ENCODE measurements at regions not wholly inside any gene's neighbourhood (a gene's known extent, or its start where the extent isn't known, plus 50 kb on each side); places are given as distances from the start of the nearest gene placed in this dataset.
"Not testable (repeated sequence)": the region's sequence is repeated elsewhere in the genome, so short reads cannot be mapped to it uniquely, and the experiment has no call there.

DNA sequence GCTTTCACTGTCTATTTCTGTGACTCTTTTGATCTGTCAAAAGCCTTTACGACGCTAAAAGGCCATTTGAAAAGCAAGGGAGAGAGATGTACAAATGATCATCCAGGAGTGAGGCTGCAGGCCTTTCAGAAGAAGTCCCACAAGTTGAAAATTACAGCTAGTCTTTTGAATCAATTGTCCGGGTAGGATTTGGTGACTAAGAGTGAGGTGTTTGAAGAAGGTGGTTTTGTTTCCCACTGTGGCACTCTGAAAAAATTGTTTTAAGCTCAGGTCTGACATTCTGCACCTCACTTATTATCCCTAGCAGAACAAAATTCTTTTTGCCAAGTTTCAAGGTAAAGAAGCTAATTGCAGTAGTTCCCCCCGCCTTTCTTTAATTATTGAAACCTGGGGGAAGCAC lies 50.8 kb upstream of the TMEM108 start:
- no peak for DNase-seq (ENCODE audit: low read depth)

DNA sequence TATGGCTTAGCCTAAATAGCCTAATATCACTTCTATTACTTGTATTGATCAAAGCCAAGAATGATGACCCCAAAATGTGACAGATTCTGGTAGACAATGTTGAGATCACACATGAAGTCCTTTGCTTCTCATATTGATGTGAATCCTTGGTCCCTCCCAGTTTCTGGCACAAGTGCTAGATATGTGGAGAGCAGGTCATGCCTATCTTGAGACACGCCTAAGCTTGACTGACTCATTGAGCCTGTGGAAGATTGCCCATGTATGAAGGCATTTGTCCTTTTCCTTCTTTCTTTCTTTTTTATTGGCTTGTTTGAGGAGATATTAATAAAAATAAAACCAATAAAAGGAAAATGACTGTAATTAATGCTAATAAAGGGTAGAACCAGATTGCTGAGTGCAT lies 54.0 kb upstream of the TMEM108 start:
- DNase-seq (ENCODE audit: low read depth), result no peak

DNA sequence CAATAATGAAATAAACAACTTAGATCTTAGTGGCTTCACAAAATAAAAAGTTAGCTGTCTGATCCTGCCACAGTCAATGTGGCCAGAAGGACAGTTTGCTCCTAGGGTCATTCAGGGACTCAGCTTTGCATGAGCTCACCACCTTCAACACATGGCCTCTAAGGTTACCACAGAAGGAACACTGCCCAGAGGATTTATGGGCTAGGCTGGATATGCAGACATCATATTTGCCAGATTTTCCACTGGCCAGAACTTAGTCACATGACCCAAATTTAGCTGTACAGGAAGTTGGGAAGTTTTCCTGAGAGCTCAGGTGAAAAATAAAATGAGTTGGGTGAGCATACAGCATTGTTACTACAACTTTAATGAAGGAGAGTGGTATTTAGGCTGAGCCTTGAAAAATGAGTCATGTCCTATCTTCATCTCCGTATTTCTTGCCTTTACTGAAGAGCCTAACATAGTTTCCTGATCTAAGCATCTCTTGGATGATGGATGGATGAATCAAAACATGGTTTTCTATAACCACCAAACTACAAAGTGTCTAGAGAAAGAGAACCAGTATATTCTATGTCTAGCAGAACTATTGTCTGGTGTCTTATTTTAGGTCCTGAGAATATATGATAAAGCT lies 54.9 kb upstream of the TMEM108 start:
- no peak for DNase-seq (ENCODE audit: low read depth)

DNA sequence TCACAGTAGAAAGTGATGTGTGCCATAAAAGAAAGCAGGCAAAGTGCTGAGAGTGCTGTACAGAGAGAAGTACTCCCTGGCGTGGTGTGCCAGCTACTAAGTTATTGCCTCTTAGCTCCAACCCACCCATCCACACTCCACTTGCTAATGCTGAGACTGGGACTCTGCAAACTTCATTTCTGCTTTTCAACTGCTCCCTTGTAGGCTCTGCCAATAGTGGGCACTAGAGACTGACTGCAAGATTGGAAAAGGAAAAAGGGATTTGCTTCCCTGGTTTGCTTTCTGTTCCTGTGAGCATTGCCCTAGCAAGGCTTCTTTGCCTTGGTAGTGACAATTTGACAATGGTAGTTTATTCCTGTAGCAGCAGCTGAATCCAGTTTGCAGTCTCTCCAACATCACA lies 56.5 kb upstream of the TMEM108 start:
- DNase-seq (ENCODE audit: low read depth), result no peak

DNA sequence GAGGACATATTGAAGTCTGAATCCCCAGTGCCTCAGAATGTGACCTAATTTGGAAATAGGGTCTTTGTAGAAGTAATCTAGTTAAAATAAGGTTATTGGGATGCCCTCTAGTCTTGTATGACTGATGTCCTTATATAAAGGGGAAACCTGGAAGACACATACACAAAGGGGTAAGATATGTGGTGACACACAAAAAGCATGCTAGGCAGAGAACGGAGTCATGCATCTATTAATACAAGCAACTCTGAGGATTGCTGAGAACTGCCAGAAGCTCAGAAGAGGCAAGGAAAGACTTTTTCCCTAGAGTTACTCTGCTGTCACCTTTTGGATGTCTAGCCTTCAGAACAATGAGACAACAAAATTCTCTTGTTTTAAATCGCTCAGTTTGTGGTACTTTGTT lies 58.1 kb upstream of the TMEM108 start:
- no peak for DNase-seq (ENCODE audit: low read depth)

DNA sequence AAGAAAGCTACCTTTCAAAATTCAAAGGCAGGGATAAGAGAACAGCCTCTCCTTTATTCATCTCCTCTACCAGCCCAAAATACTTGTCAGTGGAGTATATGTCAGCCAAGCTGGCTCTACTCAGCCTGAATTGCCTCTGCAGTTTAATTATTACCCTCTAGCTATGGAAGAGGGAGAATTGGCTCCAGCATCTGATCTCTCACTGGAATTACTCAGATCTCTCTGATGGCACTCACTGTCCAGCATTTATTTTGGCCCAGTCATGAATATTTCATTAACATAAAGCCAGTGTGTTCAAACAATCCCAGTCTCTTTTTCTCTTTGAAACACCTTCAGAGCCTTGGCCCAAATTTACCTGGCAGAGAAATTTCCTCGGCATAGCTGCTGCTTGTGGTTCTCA lies 58.6 kb upstream of the TMEM108 start:
- no peak for DNase-seq (ENCODE audit: low read depth)

DNA sequence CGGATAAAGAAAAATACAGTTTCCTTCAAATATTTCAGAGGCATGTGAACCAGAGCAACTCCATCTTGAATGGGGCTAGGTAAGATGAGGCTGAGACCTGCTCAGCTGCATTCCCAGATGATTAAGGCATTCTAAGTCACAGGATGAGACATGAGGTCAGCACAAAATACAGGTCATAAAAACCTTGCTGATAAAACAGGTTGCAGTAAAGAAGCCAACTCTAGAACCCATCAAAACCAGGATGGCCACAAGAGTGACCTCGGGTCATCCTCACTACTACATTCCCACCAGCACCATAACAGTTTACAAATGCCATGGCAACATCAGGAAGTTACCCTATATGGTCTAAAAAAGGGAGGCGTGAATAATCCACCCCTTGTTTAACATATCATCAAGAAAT lies 59.2 kb upstream of the TMEM108 start:
- not testable (repeated sequence) for DNase-seq (ENCODE audit: low read depth)

DNA sequence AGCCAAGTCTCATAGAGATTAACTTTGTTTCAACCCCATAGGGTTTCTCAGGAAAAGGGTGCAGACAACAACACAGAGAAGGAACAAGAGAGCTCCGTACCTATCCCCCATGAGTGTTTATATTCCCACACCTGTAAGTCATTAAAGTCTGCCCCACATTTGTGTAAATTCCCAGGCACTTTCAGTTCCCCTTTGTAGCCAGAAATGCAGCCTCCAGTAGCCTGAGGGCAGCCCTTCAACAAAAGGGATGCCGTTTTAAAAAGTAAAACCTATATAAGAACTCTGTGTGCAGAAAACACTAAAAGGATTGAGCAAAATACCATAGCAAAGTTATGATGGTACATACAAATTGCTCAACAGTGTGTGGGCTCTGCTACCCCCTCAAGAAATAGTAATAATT lies 59.7 kb upstream of the TMEM108 start:
- no peak for DNase-seq (ENCODE audit: low read depth)

DNA sequence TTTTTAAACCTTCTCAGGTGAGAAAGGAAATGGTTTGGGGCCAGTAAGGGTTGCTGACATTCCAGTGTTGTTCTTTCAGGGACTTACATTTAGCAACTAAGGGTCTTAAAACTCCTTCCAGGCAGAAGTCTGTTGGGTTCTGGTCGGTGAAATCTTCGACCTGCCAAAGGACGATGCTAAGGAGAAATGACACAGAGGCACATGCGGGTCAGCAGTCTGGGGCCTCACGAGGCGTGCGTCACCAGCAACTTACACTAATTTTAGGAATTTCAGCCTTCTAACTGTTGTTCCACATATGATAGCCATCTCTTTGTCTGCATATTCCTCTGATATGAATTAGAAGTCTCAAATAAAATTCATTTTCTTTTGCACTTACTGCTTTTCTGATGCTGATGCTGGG lies 64.1 kb upstream of the TMEM108 start:
- DNase-seq (ENCODE audit: low read depth), result no peak

DNA sequence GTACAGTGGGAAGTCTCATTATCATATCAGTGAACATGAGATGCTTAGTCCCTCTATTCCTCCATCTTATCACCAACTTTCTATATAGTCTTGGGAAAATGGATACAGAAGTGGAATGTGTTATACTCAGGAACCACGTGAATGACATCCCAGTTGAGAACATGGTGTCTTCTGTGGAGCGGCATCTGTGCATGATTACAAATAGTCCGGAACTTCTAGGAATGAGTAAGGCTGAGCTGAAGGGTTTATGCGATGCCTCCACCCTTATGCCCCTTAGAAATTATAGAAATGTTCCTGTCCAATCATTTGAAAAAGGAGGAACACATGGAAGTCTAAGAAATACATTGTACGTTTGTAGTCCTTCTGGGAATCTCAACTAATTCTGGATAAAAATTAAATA lies 64.8 kb upstream of the TMEM108 start:
- no peak for DNase-seq (ENCODE audit: low read depth)

DNA sequence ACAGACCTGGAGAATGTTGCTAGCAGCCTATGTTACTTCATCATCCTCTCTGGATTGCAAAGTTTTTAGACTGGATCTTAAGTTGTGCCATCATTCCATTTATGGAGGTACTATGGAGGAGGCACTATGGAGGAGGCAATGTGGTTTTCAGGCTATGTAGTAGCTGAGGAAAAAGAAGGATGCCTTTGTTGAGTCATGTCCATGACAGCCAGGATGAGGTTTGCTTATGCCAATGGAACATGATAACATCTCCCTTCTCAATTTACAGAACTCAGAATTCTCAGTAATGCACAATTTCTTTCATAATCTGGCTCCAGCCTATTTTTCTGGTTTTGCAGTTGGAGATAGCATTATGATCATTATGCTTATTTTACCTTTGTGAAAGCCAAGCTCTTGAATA lies 65.9 kb upstream of the TMEM108 start:
- peak; percentile 31 for DNase-seq (ENCODE audit: low read depth)

DNA sequence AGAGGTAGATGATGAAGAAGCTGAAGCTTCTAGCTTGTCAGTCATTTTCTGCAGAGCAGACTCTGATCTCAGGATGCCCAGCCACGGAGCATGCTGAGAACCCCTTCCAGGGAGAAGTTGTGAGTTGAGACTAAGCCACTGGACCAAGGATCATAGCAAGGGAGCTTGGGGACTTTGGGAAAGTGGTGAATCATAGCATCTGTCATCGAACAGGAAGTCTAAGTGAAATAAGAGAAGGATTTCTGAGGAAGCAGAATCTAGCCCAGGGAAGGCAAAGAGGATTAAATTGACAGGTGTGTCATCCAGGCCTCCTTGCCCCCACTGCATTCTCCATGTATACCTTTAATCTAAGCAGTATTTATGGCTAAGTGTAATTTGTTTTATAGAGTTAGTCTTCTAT lies 71.8 kb upstream of the TMEM108 start:
- DNase-seq (ENCODE audit: low read depth), result peak; percentile 18

DNA sequence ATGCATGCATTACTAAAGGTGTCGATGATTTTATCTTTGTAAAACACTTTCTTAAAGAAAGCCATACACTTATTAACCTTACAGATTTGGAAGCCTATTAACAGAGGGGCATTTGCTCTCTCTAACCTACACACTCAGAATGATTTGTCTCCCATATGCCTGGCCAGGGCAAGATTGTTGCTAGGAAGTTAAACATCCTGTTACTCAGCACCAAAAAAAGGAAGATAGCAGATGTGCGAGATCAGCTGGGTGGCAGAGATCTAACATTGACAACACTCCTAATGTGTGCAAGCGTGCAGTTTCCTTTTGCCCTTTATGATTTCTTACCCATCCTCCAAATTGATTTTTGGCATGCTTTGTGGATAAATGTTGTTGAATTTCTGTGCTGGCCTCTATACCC lies 73.9 kb upstream of the TMEM108 start:
- no peak for DNase-seq (ENCODE audit: low read depth)

DNA sequence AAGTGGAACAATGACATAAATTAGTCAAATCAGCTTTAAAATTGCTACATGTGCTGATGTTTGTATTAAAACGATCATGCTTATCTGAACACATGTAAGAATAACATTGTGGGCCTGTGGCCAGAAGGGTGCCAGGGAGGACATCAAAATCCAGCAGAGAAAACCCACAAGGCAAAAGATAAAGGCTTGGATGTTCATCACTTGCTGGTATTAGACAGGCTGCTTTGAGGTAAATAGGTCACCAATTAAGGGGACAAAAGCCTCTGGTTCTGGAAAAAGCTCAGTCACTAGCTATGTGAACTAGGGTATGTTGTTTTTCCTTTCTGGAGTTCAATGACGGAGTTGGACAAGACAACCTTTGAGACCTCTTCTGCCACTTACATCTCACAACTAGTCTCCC lies 74.4 kb upstream of the TMEM108 start:
- DNase-seq (ENCODE audit: low read depth), result no peak

DNA sequence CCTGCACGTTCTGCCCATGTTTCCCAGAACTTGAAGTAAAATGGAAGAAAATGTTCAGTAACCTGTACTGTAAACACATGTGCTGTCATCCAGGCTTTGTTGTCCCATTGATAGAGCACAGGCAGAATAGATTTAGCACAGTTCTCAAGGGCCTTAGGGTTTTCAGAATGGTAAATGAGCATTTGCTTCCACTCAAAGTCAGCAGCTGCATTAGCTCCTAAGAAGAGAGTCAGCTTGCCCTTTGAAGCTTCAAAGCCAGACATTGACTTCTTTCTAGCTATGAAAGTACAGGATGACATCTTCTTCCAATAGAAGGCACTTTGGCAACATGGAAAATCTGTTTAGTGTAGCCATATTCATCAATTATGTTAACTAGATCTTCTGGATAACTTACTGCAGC lies 76.2 kb upstream of the TMEM108 start:
- no peak for DNase-seq (ENCODE audit: low read depth)

DNA sequence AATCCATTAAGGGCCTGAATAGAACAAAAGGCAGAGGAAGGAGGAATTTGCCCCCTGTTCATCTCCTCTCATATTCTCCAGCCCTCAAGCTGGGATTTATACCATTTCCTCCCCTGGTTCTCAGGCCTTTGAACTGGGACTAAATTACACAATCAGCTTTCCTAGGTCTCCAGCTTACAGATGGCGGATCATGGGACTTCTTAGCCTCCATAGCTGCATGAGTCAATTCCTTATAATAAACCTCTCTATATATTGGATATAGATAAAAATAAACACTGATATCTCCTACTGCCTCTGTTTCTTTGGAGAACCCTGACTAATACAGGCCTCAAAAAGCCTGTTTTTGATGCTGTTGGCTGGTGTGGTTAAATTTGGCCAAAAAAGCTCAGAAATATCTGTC lies 84.5 kb upstream of the TMEM108 start:
- DNase-seq (ENCODE audit: low read depth), result no peak

DNA sequence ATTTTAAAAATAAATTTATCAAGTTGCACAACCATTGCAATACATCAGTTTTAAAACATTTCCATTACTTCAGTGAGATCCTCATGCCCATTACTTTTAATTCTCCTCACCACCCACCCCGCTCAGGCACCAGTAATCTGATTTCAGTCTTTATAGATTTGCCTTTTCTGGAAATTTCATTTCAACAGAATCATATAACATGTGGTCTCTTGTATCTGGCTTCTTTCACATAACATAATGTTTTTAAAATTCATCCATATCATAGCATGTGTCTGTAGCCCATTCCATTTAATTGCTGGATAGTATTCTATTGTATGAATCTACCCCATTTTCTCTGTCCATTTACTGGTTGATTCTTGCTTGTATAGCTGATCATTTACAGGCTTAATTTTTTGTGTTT lies 110.3 kb upstream of the TMEM108 start:
- DNase-seq (ENCODE audit: low read depth), result no peak

DNA sequence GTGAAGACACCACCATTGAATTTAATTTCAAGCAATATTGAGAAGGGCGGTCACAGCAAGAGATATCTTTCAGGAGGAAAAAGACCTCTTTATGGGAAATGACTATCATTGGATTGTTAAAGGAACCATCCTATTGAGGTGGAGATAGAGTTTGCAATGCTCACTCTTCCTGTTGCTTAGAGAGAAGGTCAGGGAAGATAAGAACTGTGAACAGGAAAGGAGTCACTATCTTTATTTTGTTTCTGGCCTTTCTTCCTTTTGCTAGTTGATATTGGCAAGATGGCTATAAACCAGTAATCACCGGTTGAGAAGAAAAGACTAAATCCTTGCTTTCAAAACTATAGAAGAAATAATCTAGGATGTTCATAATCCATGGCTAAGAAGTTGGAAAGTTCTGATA lies 112.1 kb upstream of the TMEM108 start:
- DNase-seq (ENCODE audit: low read depth), result no peak

DNA sequence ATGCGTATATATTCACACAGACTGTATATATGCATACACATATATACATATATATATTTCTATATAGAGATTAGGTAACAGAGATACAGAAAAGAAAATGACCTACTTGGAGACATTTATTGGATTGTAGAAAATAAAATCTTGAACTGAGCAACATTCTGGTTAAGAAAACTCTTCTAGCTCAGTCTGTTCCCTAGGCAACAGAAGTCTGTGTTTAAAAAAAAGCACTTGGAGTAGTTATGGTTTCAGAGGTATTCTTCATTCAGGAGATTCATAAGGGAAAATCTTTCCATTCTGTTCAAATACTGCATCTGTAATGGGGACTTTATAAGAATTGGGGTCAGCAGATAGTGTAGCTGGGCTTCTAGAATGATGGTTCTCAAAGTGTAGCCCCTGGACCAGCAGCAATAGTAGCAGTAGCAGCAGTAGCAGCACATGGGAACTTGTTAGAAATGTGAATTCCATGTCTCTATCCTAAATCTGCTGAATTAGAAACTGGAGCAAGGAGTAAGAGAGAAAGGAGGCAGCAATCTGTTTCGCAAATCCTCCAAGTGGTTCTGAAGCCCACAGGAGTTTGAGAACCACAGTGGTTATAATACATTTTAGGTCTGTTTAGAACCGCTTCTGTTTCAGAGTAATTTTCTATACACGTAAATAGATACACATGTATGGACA lies 112.8 kb upstream of the TMEM108 start:
- no peak for DNase-seq (ENCODE audit: low read depth)

DNA sequence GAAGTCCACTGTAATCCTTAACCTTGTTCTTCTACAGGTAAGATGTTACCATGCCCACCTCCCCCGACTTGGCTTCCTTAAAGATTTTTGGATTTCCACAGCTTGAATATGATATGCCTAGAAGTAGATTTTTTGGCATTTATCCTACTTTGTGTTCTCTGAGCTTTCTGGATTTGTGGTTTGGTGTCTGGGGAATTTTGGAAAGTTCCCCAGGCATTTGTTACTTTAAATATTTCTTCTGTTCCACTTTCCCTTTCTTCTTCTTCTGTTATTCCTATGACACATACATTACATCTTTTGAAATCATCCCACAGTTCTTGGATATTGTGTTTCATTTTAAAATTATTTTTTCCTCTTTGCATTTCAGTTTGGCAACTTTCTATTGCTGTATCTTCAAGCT lies 122.1 kb upstream of the TMEM108 start:
- DNase-seq (ENCODE audit: low read depth), result peak; percentile 65

DNA sequence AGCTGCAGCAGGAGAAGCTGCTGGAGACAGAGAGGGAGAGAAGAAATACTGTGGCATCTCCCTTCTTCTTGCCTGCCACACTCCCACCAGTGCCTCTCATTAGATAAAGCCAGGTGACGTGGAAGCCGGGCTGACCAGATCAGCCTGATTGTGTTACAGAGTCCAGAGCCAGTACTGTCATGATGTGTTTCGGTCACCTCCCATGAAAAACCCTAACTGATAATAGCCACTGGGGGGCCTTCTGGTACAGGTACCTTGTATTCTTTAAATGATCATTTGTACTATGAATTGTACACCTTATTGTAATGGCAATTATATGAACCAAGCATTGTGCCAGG lies 125.8 kb upstream of the TMEM108 start:
- DNase-seq (ENCODE audit: low read depth), result no peak

DNA sequence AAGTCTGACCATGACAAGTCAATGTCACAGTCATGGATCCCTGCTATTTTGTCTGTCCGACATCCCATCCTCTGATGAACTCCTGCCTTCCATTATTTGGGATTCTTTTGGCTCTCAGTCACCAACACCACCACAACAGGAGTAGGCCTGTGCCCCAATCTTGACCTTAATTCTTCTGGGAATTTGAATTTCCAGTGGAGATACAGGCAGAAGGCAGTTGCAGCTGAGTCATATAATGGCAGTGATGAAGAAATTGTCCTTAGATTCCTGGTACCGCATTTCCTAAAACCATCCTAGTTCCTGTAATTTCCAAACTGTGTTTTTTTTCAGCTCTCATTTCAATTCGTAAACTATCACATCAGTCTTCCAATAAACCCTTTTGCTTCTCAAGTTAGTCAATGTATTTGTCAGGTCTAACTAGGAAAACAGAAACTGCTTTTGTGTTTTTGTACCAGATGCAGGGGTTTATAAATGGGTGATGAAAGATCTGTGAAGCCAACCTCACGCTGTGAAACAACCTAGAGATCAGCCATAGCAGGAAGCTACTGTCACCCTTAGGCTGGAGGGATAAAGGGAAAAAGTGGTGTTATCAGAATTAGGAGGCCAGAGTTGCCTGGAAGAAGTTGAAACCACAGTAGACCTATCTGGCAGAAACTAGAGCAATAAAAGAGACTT lies 126.3 kb upstream of the TMEM108 start:
- DNase-seq (ENCODE audit: low read depth), result peak; percentile 80

DNA sequence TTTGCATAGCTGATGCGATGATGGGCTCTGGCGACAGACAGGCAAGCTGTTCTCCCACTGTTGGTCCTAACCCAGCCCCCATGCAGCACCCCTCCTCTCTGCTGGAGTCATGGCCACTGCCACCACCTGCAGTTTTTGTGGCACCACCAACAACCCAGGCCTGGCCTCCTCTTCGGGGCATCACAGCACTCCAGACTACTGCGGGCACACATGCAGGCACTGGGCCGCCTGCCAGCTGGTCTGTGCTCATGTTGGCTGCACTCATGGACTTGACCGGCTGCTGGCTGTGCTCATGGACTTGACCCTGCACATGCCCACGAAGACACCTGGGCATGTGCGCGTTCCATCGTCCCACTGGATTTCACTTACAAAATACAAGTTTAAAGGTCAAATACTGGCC lies 130.9 kb upstream of the TMEM108 start:
- no peak for DNase-seq (ENCODE audit: low read depth)

DNA sequence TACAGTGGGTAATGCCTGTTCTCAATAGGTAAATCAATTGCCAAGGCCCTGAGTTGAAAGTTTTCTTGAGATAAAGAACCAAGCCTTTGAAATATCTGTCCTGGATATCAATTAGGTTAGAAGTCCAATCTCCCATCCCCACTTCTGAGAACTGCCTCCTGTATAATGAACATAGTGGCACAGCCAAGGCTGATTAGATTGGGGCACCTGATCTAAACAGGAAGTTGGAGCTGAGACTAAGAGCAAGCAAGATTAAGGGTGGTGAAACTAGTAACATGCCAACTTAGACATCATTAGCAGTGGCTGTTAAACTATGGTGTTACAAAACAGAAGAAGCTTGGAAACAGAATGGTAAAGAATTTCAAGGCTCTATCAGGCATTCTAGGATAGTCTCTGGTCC lies 137.7 kb upstream of the TMEM108 start:
- no peak for DNase-seq (ENCODE audit: low read depth)

Measured in stromal cell of bone marrow (primary cell).